ENCODE measurements at regions not wholly inside any gene's neighbourhood (a gene's known extent, or its start where the extent isn't known, plus 50 kb on each side); places are given as distances from the start of the nearest gene placed in this dataset.

DNA sequence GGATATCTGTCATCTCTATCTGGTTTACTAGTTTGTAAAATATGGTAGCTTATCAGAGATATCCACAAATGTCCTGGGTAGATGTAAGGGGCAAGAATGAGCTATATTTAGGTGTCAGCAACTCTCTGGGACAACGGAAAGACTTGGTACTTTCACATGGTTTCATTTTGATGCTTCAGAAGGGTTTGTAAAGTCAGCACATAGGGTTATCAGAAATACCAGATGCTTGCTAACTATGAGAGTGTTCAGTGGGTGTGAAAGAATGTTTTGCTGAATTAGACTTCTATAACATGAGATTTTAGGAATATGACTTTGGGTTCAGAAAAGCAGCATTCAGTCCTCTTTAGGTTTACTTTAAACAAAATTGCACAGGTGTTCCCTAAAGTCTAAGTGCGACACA, 466.5 kb upstream of the PDZRN3 start:
- no peak for DNase-seq (ENCODE audit: low read depth)
- no peak overlapping the region for H3K4me3 ChIP-seq (ENCODE audit: low read length)
- no peaks in the 10 kb centered on the region for H3K27me3 ChIP-seq (replicated peaks; ENCODE audit: control insufficient read depth, insufficient read depth, low read length)
- no peaks in the 10 kb centered on the region for H3K36me3 ChIP-seq (ENCODE audit: control insufficient read depth, insufficient read depth, low read length, severe bottlenecking)
- no peak overlapping the region for H3K9ac ChIP-seq (ENCODE audit: low read length)
- H3K4me1 ChIP-seq (ENCODE audit: control insufficient read depth, insufficient read depth, low read length) = no peaks in the 10 kb centered on the region
- H3K9me3 ChIP-seq (ENCODE audit: control insufficient read depth, low read length) = no peaks in the 10 kb centered on the region

DNA sequence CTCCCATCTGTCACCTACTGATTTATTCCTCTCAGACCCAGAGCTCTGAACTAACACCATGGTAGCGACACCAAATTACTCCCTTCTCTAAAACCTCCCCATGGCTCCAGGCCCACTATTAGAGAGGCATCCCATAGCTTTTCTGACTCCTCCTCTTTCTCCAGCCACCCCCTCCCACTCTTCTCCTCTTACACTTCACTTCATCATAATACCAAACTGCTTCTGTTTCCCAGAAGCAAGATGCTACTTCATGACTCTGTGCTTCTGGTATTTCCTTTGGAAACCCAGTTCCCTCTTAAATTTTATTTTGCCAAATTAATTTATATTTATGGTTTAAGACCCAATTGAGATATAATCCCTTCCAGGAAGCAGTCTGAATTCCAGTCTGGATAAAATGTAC, 465.1 kb upstream of the PDZRN3 start:
- DNase-seq (ENCODE audit: low read depth) = no peak

DNA sequence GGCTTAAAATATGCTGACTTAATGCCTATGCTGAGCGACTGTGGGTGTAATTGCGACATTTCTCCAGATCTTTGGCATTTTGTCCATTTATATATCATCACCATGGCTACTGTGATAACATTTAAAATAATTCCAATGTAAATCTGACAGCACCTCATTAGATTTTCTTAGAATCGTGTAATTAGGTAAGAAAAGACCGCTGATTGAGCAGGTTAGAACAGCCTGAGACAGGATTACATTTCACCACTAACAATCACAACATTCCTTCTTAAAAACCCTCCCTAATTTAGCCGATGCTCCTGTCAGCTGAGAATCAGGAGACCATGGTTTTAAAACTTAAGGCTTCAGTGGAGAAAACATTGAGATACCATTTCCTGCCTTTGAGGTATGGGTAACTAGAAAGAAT, 455.3 kb upstream of the PDZRN3 start:
- H3K27me3 ChIP-seq (replicated peaks; ENCODE audit: control insufficient read depth, insufficient read depth, low read length) = no peaks in the 10 kb centered on the region
- no peak for DNase-seq (ENCODE audit: low read depth)
- H3K4me1 ChIP-seq (ENCODE audit: control insufficient read depth, insufficient read depth, low read length) = peaks cover 18% of the 10 kb centered on the region
- H3K9ac ChIP-seq (ENCODE audit: low read length) = no peak overlapping the region
- H3K36me3 ChIP-seq (ENCODE audit: control insufficient read depth, insufficient read depth, low read length, severe bottlenecking) = no peaks in the 10 kb centered on the region
- H3K9me3 ChIP-seq (ENCODE audit: control insufficient read depth, low read length) = no peaks in the 10 kb centered on the region
- no peak overlapping the region for H3K4me3 ChIP-seq (ENCODE audit: low read length)

More for the DNA sequence above, 465.1 kb upstream of the PDZRN3 start:
- Histone ChIP-seq H3K27me3 (replicated peaks; ENCODE audit: control insufficient read depth, insufficient read depth, low read length) (no peaks in the 10 kb centered on the region), H3K4me1 (ENCODE audit: control insufficient read depth, insufficient read depth, low read length) (no peaks in the 10 kb centered on the region), H3K9me3 (ENCODE audit: control insufficient read depth, low read length) (no peaks in the 10 kb centered on the region), H3K36me3 (ENCODE audit: control insufficient read depth, insufficient read depth, low read length, severe bottlenecking) (no peaks in the 10 kb centered on the region), H3K4me3 (ENCODE audit: low read length) (no peak overlapping the region), H3K9ac (ENCODE audit: low read length) (no peak overlapping the region)

DNA sequence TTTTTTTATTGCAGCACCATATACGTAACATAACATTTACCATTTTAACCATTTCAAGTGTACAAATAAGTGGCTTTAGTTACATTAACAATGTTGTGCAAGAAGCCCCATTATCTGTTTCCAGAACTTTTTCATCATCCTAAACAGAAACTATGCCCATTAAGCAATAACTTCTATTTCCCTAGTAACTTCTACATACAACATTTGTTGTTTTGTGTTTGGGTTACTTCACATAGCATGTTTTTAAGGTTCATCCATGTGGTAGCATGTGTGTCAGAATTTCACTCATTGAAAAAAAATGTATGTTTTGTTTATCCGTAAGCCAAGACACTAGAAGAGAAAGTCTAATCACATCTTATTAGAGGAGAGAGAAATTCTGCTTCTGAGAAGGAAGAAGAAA, 450.5 kb upstream of the PDZRN3 start:
- DNase-seq (ENCODE audit: low read depth) = no peak
- H3K9ac ChIP-seq (ENCODE audit: low read length) = no peak overlapping the region
- H3K4me1 ChIP-seq (ENCODE audit: control insufficient read depth, insufficient read depth, low read length) = peaks cover 19% of the 10 kb centered on the region
- H3K36me3 ChIP-seq (ENCODE audit: control insufficient read depth, insufficient read depth, low read length, severe bottlenecking) = no peaks in the 10 kb centered on the region
- no peaks in the 10 kb centered on the region for H3K9me3 ChIP-seq (ENCODE audit: control insufficient read depth, low read length)
- no peak overlapping the region for H3K4me3 ChIP-seq (ENCODE audit: low read length)
- no peaks in the 10 kb centered on the region for H3K27me3 ChIP-seq (replicated peaks; ENCODE audit: control insufficient read depth, insufficient read depth, low read length)

DNA sequence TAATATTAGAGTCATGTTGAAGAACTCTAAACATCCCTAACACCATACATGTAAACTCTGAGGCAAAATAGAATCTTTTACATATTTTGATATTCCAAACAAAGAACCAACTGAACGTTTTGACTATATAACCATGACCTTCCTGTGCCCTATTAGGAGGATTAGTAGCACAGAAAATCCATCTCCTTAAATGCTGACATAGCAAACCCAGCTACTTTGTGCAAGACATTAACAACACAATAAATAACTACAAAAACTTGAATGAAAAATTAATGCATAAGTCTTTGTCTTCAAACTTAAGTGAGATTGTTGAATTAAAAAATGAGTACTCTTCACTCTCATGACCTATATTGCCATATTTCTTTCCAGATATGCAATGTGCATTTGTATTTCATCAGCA, 450.0 kb upstream of the PDZRN3 start:
- Histone ChIP-seq H3K9me3 (ENCODE audit: control insufficient read depth, low read length) (no peaks in the 10 kb centered on the region), H3K4me1 (ENCODE audit: control insufficient read depth, insufficient read depth, low read length) (peaks cover 14% of the 10 kb centered on the region), H3K27me3 (replicated peaks; ENCODE audit: control insufficient read depth, insufficient read depth, low read length) (no peaks in the 10 kb centered on the region), H3K36me3 (ENCODE audit: control insufficient read depth, insufficient read depth, low read length, severe bottlenecking) (no peaks in the 10 kb centered on the region), H3K9ac (ENCODE audit: low read length) (no peak overlapping the region), H3K4me3 (ENCODE audit: low read length) (no peak overlapping the region)
- no peak for DNase-seq (ENCODE audit: low read depth)

DNA sequence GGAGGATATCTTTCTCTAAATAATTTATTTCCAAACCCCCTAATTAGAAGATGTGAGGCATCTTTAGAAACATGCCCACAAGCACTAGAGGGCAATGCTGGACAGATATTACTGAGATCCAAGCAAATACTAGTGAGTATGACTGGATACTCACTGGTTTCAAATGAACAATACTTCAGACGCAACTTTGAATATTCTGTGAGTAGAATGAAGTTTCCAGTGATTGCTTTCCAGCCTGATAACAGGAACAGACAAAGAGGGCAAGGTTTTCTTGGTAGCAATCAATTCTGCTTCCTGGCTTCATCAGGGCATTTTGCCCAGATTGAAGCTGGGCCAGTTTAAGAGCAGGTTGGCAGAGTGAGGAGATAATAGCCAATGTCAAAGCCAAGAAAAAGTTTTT, 442.6 kb upstream of the PDZRN3 start:
- Histone ChIP-seq H3K9me3 (ENCODE audit: control insufficient read depth, low read length) (no peaks in the 10 kb centered on the region), H3K4me1 (ENCODE audit: control insufficient read depth, insufficient read depth, low read length) (no peaks in the 10 kb centered on the region), H3K9ac (ENCODE audit: low read length) (no peak overlapping the region), H3K4me3 (ENCODE audit: low read length) (no peak overlapping the region), H3K36me3 (ENCODE audit: control insufficient read depth, insufficient read depth, low read length, severe bottlenecking) (no peaks in the 10 kb centered on the region), H3K27me3 (replicated peaks; ENCODE audit: control insufficient read depth, insufficient read depth, low read length) (no peaks in the 10 kb centered on the region)
- no peak for DNase-seq (ENCODE audit: low read depth)

DNA sequence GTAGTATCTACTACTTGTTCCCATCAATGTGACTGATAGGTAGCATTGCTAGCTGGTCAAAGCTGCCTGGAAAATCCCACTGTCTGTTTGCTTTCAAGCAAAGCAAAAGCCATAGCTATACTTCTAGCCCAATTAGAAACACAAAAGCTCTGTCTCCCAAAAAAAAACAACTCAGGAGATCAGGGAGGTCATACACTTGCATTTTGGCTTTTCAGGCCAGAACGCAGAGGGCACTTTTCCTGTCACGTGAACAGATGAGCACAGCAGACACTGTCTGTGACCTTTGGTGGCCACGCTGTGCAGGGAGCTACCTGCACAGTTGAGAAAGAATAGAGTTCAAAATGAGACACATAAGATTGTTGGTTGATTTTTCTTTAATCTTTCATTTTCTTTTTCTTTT, 441.7 kb upstream of the PDZRN3 start:
- Histone ChIP-seq H3K9ac (ENCODE audit: low read length) (no peak overlapping the region), H3K4me3 (ENCODE audit: low read length) (no peak overlapping the region)
- DNase-seq (ENCODE audit: low read depth) = no peak

DNA sequence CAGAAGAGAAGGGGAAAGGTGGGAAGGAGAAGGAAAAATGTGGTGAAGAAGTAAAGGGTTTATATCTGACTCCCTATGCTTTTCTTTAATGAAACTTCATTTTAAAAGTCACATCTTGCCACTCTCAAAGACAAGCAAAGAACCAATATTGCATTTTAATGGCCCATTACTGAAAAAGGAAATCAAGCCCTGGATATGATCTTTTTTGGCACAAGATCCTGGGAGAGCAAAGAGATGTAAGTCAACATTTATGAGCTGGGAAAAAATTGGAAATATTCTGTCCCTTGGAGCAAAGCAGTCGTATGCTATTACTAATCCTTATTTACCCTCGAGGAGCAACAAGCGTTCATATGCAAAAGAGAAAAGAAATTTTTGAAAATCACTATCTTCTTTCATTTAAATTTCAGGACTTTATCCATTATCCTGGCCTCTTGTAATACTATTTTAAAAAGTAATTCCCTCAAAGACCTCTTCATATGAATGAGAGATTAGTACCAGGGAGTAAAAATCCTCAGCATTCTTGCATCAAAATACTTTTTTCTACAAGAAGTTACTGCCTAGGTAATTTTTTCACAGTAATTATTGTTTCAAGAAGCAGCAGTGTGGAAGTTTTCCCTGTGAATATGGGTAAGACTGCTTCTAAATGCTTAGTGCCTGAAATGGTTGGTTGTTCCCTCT, 435.3 kb upstream of the PDZRN3 start:
- Histone ChIP-seq H3K36me3 (ENCODE audit: control insufficient read depth, insufficient read depth, low read length, severe bottlenecking) (no peaks in the 10 kb centered on the region), H3K4me3 (ENCODE audit: low read length) (no peak overlapping the region), H3K9me3 (ENCODE audit: control insufficient read depth, low read length) (peaks cover 3% of the 10 kb centered on the region), H3K27me3 (replicated peaks; ENCODE audit: control insufficient read depth, insufficient read depth, low read length) (peaks cover 2% of the 10 kb centered on the region), H3K9ac (ENCODE audit: low read length) (no peak overlapping the region), H3K4me1 (ENCODE audit: control insufficient read depth, insufficient read depth, low read length) (no peaks in the 10 kb centered on the region)
- DNase-seq (ENCODE audit: low read depth) = no peak

More for the DNA sequence above, 441.7 kb upstream of the PDZRN3 start:
- Histone ChIP-seq H3K27me3 (replicated peaks; ENCODE audit: control insufficient read depth, insufficient read depth, low read length) (no peaks in the 10 kb centered on the region), H3K9me3 (ENCODE audit: control insufficient read depth, low read length) (no peaks in the 10 kb centered on the region), H3K36me3 (ENCODE audit: control insufficient read depth, insufficient read depth, low read length, severe bottlenecking) (no peaks in the 10 kb centered on the region), H3K4me1 (ENCODE audit: control insufficient read depth, insufficient read depth, low read length) (no peaks in the 10 kb centered on the region)

DNA sequence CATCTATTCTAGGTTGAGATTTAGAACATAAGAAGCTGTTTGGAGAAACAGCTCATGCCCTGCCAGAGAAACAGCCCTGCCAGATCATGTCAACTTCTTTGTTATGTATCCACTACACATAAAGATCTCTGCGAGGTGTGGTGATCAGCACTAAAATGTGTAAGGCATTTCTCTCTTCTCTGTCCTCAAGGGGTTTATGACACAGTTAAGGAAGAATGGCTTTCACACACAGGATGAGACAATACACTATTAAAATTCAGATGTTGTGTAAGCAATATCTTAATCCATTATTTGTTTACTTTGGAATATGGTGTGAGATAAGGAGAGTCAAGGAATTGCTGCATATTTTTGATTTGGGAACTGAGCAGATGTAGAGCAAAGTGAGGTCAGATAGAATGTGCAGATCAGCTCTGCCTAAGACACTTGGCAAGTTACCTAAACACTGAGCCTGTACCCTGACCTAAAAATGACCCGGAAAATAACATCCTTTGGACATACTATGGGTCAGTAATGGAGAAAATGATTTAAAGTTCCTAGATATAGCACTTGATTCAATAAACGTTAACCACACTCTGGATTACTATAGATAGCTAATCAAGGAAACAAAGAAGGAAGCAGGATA, 434.7 kb upstream of the PDZRN3 start:
- H3K4me1 ChIP-seq (ENCODE audit: control insufficient read depth, insufficient read depth, low read length) = no peaks in the 10 kb centered on the region
- no peak overlapping the region for H3K4me3 ChIP-seq (ENCODE audit: low read length)
- H3K36me3 ChIP-seq (ENCODE audit: control insufficient read depth, insufficient read depth, low read length, severe bottlenecking) = no peaks in the 10 kb centered on the region
- DNase-seq (ENCODE audit: low read depth) = no peak
- H3K9ac ChIP-seq (ENCODE audit: low read length) = no peak overlapping the region
- H3K9me3 ChIP-seq (ENCODE audit: control insufficient read depth, low read length) = peaks cover 3% of the 10 kb centered on the region
- peaks cover 2% of the 10 kb centered on the region for H3K27me3 ChIP-seq (replicated peaks; ENCODE audit: control insufficient read depth, insufficient read depth, low read length)

DNA sequence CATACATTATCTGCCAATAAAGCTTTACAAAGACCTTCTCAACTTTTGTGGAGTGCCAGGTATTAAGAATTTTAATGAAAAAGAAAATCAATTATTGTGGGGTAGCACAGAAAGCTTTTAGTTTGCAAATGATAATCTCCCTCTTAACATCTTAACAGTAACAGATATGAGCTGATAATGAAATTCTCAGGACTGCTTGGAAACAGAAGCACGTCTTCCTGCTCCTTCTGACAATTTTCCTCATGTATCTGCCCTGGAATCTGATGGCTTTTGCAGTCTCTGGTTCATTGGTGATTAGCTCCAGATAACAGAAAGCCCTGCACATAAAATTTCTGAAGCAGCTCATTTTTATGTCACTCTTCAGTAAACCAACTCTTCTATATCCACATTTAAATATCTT, 432.4 kb upstream of the PDZRN3 start:
- H3K9me3 ChIP-seq (ENCODE audit: control insufficient read depth, low read length) = peaks cover 3% of the 10 kb centered on the region
- peaks cover 2% of the 10 kb centered on the region for H3K27me3 ChIP-seq (replicated peaks; ENCODE audit: control insufficient read depth, insufficient read depth, low read length)
- H3K36me3 ChIP-seq (ENCODE audit: control insufficient read depth, insufficient read depth, low read length, severe bottlenecking) = no peaks in the 10 kb centered on the region
- no peaks in the 10 kb centered on the region for H3K4me1 ChIP-seq (ENCODE audit: control insufficient read depth, insufficient read depth, low read length)
- no peak for DNase-seq (ENCODE audit: low read depth)
- H3K9ac ChIP-seq (ENCODE audit: low read length) = no peak overlapping the region
- no peak overlapping the region for H3K4me3 ChIP-seq (ENCODE audit: low read length)

DNA sequence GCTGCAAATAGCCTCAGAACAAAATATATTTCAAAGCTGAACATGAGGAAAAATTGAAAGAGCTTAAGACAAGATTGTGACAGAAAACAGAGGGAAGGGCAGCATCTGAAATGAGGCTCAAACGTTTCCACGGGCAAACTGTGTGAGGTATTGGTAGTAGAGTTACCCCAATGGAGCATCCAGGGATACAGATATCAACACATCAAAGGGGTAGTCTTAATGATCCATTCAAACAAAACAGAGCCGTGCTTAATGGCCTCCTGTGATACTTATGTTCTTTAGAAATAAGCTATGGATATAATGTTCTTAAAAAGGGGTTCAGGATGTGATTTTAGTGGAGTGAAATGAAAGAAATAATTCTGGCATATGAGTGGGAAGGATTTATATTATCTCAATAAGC, 430.3 kb upstream of the PDZRN3 start:
- Histone ChIP-seq H3K36me3 (ENCODE audit: control insufficient read depth, insufficient read depth, low read length, severe bottlenecking) (no peaks in the 10 kb centered on the region), H3K4me1 (ENCODE audit: control insufficient read depth, insufficient read depth, low read length) (no peaks in the 10 kb centered on the region), H3K4me3 (ENCODE audit: low read length) (no peak overlapping the region), H3K9ac (ENCODE audit: low read length) (no peak overlapping the region), H3K9me3 (ENCODE audit: control insufficient read depth, low read length) (peaks cover 3% of the 10 kb centered on the region), H3K27me3 (replicated peaks; ENCODE audit: control insufficient read depth, insufficient read depth, low read length) (peaks cover 2% of the 10 kb centered on the region)
- DNase-seq (ENCODE audit: low read depth) = no peak

DNA sequence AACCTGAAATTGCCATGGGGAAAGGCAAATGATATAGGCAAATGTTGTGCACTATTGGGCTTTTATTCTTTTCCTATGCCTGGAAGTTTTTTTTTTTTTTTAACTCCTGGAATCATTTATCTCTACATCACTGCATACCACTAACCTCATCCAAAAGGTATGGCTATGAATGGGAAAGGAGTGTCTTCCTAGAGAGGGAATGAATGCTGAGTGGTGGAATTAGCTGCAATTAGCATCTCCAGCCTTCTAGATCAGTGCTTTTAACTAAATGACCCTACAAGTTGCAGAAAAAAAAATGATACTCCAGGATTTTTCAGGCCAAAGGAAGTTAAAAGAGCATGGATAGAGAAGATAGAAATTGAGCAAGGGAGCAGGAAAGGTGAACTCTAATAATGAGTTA, 429.8 kb upstream of the PDZRN3 start:
- no peak overlapping the region for H3K4me3 ChIP-seq (ENCODE audit: low read length)
- peaks cover 3% of the 10 kb centered on the region for H3K9me3 ChIP-seq (ENCODE audit: control insufficient read depth, low read length)
- peaks cover 2% of the 10 kb centered on the region for H3K27me3 ChIP-seq (replicated peaks; ENCODE audit: control insufficient read depth, insufficient read depth, low read length)
- no peaks in the 10 kb centered on the region for H3K4me1 ChIP-seq (ENCODE audit: control insufficient read depth, insufficient read depth, low read length)
- H3K9ac ChIP-seq (ENCODE audit: low read length) = no peak overlapping the region
- no peak for DNase-seq (ENCODE audit: low read depth)
- no peaks in the 10 kb centered on the region for H3K36me3 ChIP-seq (ENCODE audit: control insufficient read depth, insufficient read depth, low read length, severe bottlenecking)
